ENCODE measurements at regions not wholly inside any gene's neighbourhood (a gene's known extent, or its start where the extent isn't known, plus 50 kb on each side); places are given as distances from the start of the nearest gene placed in this dataset.

DNA sequence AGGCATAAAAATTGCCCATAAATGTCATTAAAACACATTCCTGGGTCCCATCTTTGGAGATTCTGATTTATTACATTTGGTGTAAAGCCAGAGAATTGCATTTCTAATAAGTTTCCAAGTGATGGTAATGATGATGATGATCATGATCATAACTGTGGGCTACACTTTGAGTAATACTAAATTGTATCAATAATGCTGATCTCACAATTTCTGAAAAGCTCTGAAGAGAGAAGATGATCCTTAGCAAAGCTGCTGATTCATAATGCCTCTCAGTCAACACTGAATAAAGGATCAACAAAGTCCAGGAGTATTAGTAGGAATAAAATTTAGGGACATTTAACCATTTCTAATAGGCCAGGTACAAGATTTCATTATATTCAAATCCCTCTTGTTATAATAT is 434.5 kb downstream of the CAAP1 start:
- TF ChIP-seq, protein P1, sequence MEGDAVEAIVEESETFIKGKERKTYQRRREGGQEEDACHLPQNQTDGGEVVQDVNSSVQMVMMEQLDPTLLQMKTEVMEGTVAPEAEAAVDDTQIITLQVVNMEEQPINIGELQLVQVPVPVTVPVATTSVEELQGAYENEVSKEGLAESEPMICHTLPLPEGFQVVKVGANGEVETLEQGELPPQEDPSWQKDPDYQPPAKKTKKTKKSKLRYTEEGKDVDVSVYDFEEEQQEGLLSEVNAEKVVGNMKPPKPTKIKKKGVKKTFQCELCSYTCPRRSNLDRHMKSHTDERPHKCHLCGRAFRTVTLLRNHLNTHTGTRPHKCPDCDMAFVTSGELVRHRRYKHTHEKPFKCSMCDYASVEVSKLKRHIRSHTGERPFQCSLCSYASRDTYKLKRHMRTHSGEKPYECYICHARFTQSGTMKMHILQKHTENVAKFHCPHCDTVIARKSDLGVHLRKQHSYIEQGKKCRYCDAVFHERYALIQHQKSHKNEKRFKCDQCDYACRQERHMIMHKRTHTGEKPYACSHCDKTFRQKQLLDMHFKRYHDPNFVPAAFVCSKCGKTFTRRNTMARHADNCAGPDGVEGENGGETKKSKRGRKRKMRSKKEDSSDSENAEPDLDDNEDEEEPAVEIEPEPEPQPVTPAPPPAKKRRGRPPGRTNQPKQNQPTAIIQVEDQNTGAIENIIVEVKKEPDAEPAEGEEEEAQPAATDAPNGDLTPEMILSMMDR (conservative IDR thresholded peaks at IDR 0.05; ENCODE audit: low read depth, low read length) = no peak
- no peak for TF ChIP-seq EZH2 (IDR thresholded peaks at IDR 0.05; ENCODE audit: borderline replicate concordance, low read depth, low read length, poor library complexity, severe bottlenecking)

All from A673 (cell line).